GM19035 (cell line): ENCODE measurements at regions not wholly inside any gene's neighbourhood (a gene's known extent, or its start where the extent isn't known, plus 50 kb on each side); places are given as distances from the start of the nearest gene placed in this dataset.
"Not testable (repeated sequence)": the region's sequence is repeated elsewhere in the genome, so short reads cannot be mapped to it uniquely, and the experiment has no call there.

Experiments
- ATAC-seq: cut with Tn5 transposase; IDR thresholded peaks from one replicate; pipeline ENCODE4 v1.9.1; 2021; ENCODE audit not compliant: unreplicated experiment

- ATAC-seq: not testable (repeated sequence)
Measured at GRCh38 chr4:104662269-104662668, 167.6 kb upstream of the CXXC4 start.

GRCh38 chr4:104677116-104677515, 182.4 kb upstream of the CXXC4 start:
- no peak for ATAC-seq

- no peak for ATAC-seq
Measured at GRCh38 chr4:104682311-104682710, 187.6 kb upstream of the CXXC4 start.

GRCh38 chr4:104693601-104694201, 199.0 kb upstream of the CXXC4 start:
- ATAC-seq: no peak

GRCh38 chr4:104716584-104716983, 221.9 kb upstream of the CXXC4 start:
- ATAC-seq: no peak

GRCh38 chr4:104719539-104720230, 225.0 kb upstream of the CXXC4 start:
- ATAC-seq: peak; percentile 97

DNA sequence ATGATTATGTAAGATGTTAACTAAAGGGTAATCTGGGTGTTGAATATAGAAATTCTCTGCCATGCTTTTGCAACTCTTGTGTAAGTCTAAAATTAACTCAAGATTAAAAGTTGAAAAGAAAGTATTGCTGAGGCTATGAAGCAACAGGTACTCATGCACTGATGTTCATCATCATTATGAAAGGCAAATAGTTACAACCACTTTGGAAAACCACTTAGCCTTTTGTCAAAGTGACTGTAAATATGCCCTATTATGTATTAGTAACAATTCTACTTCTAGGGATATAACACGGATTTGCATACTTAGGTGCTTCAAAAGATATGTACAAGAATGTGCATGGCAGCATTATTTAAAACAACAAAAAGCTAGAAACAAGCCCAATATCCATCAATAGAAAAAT, 227.8 kb upstream of the CXXC4 start:
- no peak for ATAC-seq

DNA sequence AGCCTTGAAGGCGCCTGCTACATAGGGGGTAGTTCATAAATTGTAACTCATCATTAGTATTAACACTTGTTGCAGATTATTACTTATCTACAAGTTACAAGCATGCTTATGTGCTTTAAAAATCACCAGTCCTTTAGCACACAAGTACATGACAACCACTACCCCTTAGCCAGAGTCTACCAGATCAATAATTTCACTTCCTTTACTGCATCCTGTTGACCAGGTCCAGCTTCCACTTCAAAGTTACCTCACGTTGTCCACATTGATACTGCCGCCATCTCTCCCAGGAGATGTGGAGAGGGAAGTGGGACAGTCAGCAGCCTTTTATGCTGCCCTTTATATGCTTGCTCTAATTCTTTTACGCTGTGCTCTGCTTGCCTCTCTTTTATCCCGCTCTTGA, 231.3 kb upstream of the CXXC4 start:
- ATAC-seq: no peak

DNA sequence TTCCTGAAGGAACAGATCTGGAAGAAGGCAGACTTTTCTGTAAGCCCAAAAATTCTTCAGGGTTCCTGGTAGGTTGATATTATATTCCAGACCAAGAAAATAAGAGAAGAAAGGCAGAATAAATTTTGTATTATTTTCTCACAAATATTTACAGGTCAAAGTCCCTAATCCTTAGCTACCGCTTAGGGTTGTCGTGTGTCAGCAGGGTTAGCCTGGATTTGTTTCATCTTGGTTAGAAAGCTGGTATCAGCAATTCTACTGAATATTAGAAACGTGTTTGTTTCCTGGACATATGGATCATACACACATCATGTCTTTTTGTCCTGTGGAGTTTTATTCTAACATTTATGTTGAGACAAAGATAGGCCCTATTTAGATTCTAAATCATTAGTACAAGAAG, 232.9 kb upstream of the CXXC4 start:
- no peak for ATAC-seq

GRCh38 chr4:104728380-104729122, 233.9 kb upstream of the CXXC4 start:
- no peak for ATAC-seq

DNA sequence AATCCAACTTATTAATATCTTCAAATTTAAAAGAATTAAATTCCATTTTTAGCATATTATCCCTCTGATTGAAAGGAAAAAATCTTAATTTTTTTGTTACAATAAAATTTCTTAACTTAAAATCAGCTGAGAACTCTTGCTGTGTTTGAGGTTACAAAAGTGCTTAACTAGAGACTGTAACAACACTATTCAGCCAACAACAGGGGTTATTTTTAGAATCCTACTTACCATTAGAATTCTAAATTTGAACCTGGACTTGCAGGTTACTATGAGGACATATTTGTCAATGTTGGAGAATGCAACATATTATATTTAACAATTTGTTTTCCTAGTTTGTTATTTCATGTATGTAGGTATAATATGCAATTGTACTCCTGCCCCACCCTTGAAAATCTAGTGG, 238.1 kb upstream of the CXXC4 start:
- no peak for ATAC-seq

DNA sequence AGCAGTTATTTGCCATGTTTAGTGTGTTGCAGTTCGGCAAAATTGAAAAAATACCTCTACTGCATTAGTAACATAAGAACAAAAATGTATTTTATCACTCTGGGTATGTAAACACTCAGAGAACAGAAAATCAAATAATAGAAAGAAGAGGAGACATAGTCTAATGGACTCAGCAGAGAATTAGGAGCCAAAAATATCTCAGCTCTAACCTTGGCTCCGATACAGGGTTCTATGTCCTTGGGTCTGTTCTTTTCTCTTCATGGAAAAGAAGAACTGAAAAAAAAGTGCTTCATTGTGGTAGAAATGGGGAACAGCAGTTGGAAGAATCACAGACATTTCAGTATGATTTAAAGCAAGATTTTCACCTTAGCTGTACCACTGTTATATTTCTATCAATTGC, 240.5 kb upstream of the CXXC4 start:
- ATAC-seq: no peak

GRCh38 chr4:104740161-104740560, 245.5 kb upstream of the CXXC4 start:
- no peak for ATAC-seq

GRCh38 chr4:104743215-104743653, 248.5 kb upstream of the CXXC4 start:
- peak; percentile 99 for ATAC-seq

DNA sequence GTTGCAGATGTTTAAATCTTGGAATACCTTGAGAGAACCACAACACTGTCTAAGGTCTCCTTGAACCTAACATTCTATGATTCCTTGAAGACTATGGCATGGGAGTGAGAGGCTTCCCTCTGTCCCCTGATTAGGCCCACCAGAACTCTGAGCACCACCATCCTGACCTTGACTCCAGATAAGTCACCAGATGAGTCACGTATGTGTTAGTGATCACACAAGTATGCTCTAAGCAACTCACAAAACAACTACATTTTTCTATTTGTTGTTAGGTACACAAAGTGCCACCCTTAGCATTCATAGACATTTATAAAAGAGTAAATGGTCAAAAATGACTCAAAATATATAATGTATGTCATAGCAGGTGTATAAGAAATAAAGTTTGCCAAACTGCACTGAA, 252.9 kb upstream of the CXXC4 start:
- no peak for ATAC-seq

DNA sequence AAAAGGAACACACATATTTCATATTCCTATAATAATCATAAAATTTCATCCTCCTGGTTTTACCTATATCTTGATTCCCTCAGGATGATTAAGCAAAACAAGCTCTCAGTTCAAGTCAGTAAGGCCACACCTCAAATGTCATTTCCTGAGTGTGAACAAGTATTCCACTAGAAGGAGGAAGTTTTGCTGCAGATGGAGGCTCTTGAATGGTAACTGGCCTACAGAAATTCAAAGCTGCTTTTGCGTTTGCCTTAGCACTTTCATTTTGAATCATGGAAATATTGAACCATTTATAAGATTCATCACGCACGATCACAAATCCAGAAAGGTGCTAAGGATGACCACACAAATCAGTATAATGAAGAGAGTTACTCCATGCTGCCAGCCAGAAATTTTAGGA, 254.4 kb upstream of the CXXC4 start:
- no peak for ATAC-seq

DNA sequence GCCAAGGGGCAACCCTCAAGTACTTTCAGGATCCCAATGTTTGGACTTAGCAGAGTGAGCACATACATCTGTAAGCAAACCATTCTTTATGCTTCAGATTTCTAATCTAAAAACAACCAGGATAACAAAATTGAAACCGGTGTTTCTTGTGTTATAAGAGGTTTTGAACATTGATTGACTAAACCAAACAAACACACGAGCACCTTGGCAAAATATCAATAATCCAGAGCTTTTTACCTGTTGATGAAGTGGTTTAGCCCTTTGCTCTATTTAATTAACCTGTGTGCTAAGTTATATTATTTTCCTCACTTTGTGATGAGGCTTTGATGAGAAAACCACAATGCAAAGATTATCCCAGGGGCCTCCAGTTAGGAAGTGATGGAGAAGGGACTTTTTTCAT, 255.3 kb upstream of the CXXC4 start:
- no peak for ATAC-seq

- ATAC-seq: no peak
Measured at GRCh38 chr4:104751468-104751867, 256.8 kb upstream of the CXXC4 start.

GRCh38 chr4:104752337-104752736, 257.6 kb upstream of the CXXC4 start:
- peak; percentile 74 for ATAC-seq

DNA sequence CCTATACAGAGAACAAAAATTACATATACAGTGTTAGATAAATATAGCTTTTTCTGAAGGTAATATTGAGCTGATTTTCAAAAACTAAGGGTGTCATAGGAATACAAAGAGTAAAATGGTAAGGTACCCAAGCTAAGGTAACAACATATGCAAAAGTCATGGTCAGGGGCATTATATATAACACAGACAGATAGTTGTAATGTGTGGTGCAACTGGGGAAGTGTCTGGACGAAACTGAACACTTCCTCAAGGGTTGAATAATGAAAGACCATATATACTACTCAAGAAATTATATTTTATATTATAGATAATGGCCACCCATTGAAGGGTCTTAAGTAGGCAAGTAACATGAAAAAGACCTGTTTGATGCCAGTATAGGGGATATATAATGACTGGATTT, 262.1 kb upstream of the CXXC4 start:
- ATAC-seq: no peak

GRCh38 chr4:104758574-104758973, 263.9 kb upstream of the CXXC4 start:
- no peak for ATAC-seq

DNA sequence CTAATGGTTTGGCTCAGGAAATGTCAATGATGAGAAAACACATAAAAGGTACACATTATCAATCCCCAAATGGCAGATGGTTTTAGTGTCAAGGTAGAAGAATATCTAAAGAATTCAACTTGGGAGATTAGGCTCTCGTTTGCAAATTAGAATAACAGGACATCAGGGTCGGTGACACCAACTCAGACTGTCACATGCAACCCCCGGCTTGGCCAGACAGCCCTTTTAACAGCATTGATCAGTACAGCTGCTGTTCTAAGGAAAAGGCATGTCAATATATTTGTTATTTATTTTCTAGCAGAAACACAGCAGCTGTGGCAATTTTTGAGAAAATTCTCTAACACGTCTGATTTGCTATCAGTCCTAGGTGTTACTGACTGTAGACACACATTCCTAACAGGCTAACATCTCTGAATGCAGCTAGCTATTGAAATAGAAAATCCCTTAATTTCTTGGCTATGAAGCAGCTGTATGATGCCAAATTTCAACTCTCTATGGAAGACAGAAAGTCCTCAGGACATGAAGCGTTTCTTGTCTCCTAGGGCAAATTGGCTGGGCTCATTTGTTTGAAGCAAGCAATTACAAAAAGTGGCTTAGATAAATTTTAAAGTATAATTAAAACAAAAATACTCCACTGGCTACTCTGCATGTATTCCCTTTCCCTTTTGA, 269.0 kb upstream of the CXXC4 start:
- no peak for ATAC-seq
